HCT116 (cell line): ENCODE measurements at regions not wholly inside any gene's neighbourhood (a gene's known extent, or its start where the extent isn't known, plus 50 kb on each side); places are given as distances from the start of the nearest gene placed in this dataset.

ENCODE experiments used
- ATAC-seq: fragments of 200-7000 bp; cut with Tn5 transposase; 2 replicates; pipeline ENCODE4 v1.9.1; 2020; ENCODE audit warnings: mild to moderate bottlenecking, moderate library complexity
- BruUV-seq: library from RNA; stranded (reverse); fragments of 400-500 nt; replicated peaks from 2 replicates; lab custom pipeline; 2021; lab: Mats Ljungman, UMichigan
- CTCF ChIA-PET: fragments of 300-600 bp; sonication (Branson Sonifier 250); formaldehyde crosslinking; loops from one replicate; lab custom pipeline; 2021; ENCODE audit warnings: antibody characterized with exemption; lab: Charles Lee
- POLR2A ChIA-PET: fragments of 300-600, 350-600 bp; sonication (Branson Sonifier 250); formaldehyde crosslinking; loops from one replicate; lab custom pipeline; 2021; ENCODE audit warnings: antibody characterized with exemption; lab: Charles Lee
- RAD21 ChIA-PET, 2 experiments: fragments of 300-600 bp; sonication (Branson Sonifier 250); formaldehyde crosslinking; loops; one replicate each; lab custom pipeline; 2023; ENCODE audit warnings: low total read pairs in 2 of 2; ENCODE audit not compliant: uncharacterized antibody in 2 of 2, unreplicated experiment in 2 of 2, low non-redundant PET in 1 of 2; lab: Charles Lee
- DNase-seq: peaks from one replicate; pipeline ENCODE4 v3.0.0-alpha.2; 2010; ENCODE audit warnings: low read depth, low spot score
- H2AFZ ChIP-seq: fragments of 200-600 bp; shearing (Covaris generic), sonication (generic); 2 replicates; pipeline ENCODE4 v1.6.1; 2017; ENCODE audit warnings: low read depth, mixed run types, mixed read lengths, antibody characterized with exemption, low read length; ENCODE audit not compliant: poor library complexity, severe bottlenecking
- H3K27ac ChIP-seq: 2 replicates; pipeline ENCODE4 v1.5.1; 2012; ENCODE audit warnings: low read depth, low read length
- H3K27me3 ChIP-seq: fragments of 200-600 bp; sonication (generic); 2 replicates; pipeline ENCODE4 v1.6.1; 2016; ENCODE audit warnings: mixed run types, low read length, mixed read lengths; ENCODE audit not compliant: insufficient read depth
- H3K36me3 ChIP-seq, 2 experiments: fragments of 200-500 bp in 1 of 2; fragments of 200-600 bp in 1 of 2; sonication (Bioruptor generic) in 1 of 2; sonication (generic) in 1 of 2; 2 replicates each; pipeline versions ENCODE4 v1.5.1 to v1.6.1; 2014 to 2016; ENCODE audit warnings: low read length in 2 of 2, inconsistent platforms in 1 of 2, mixed read lengths in 1 of 2, mixed run types in 1 of 2; ENCODE audit not compliant: insufficient read depth in 2 of 2, control insufficient read depth in 1 of 2
- H3K4me1 ChIP-seq, 2 experiments: fragments of 200-600 bp in 1 of 2; sonication (generic) in 1 of 2; 2 replicates each; pipeline versions ENCODE4 v1.5.1 to v1.6.1; 2012 to 2017; ENCODE audit warnings: low read length in 2 of 2, inconsistent platforms in 1 of 2, mild to moderate bottlenecking in 1 of 2, mixed read lengths in 1 of 2, mixed run types in 1 of 2, moderate library complexity in 1 of 2; ENCODE audit not compliant: insufficient read depth in 2 of 2, control insufficient read depth in 1 of 2
- H3K4me2 ChIP-seq: fragments of 200-600 bp; sonication (generic); 2 replicates; pipeline ENCODE4 v1.6.1; 2017; ENCODE audit warnings: mixed run types, low read length, mixed read lengths
- H3K4me3 ChIP-seq, 2 experiments: fragments of 200-600 bp in 1 of 2; sonication (generic) in 1 of 2; replicated peaks in 1 of 2; 2 replicates each; pipeline ENCODE4 v1.5.1; 2011 to 2016; ENCODE audit warnings: low read length in 2 of 2, control low read depth in 1 of 2, low read depth in 1 of 2, mild to moderate bottlenecking in 1 of 2, mixed read lengths in 1 of 2, mixed run types in 1 of 2
- H3K79me2 ChIP-seq: fragments of 200-600 bp; sonication (generic); 2 replicates; pipeline ENCODE4 v1.6.1; 2017; ENCODE audit warnings: mild to moderate bottlenecking, mixed run types, low read length, moderate library complexity, mixed read lengths; ENCODE audit not compliant: insufficient read depth
- H3K9ac ChIP-seq: fragments of 200-600 bp; sonication (generic); 2 replicates; pipeline ENCODE4 v1.6.1; 2016; ENCODE audit warnings: low read length, mixed read lengths
- H3K9me2 ChIP-seq: fragments of 200-600 bp; sonication (generic), shearing (Covaris generic); 2 replicates; pipeline ENCODE4 v1.6.1; 2017; ENCODE audit warnings: mixed run types, mild to moderate bottlenecking, moderate library complexity; ENCODE audit not compliant: insufficient read depth
- H3K9me3 ChIP-seq, 2 experiments: fragments of 200-500 bp in 1 of 2; fragments of 200-600 bp in 1 of 2; sonication (Bioruptor generic) in 1 of 2; sonication (generic) in 1 of 2; 2 replicates each; pipeline ENCODE4 v1.6.1; 2014 to 2017; ENCODE audit warnings: low read length in 2 of 2, mixed read lengths in 2 of 2, inconsistent platforms in 1 of 2, low read depth in 1 of 2, mild to moderate bottlenecking in 1 of 2, mixed run types in 1 of 2, moderate library complexity in 1 of 2; ENCODE audit not compliant: control insufficient read depth in 1 of 2, insufficient read depth in 1 of 2
- H4K20me1 ChIP-seq: fragments of 200-600 bp; sonication (generic), shearing (Covaris generic); 2 replicates; pipeline ENCODE4 v1.6.1; 2017; ENCODE audit warnings: mixed run types, mild to moderate bottlenecking, moderate library complexity; ENCODE audit not compliant: insufficient read depth
- CBX3 ChIP-seq: IDR thresholded peaks from 2 replicates; pipeline ENCODE4 v1.6.1; 2012; ENCODE audit warnings: low read depth
- CTCF ChIP-seq, 3 experiments: fragments of 200-600 bp in 1 of 3; sonication (generic) in 1 of 3; IDR thresholded peaks in 2 of 3; conservative IDR thresholded peaks in 1 of 3; 2 replicates each; pipeline ENCODE4 v1.5.1; 2012 to 2017; ENCODE audit warnings: low read depth in 2 of 3, low read length in 2 of 3, antibody characterized with exemption in 1 of 3, borderline replicate concordance in 1 of 3, control low read depth in 1 of 3, mild to moderate bottlenecking in 1 of 3, mixed read lengths in 1 of 3, mixed run types in 1 of 3, moderate library complexity in 1 of 3; ENCODE audit not compliant: insufficient read depth in 1 of 3
- EZH2phosphoT487 ChIP-seq: fragments of 200-600 bp; IDR thresholded peaks from 2 replicates; pipeline ENCODE4 v1.6.1; 2018; ENCODE audit warnings: antibody characterized with exemption, borderline replicate concordance
- FOSL1 ChIP-seq: IDR thresholded peaks from 2 replicates; pipeline ENCODE4 v1.6.1; 2012; ENCODE audit warnings: low read depth
- POLR2AphosphoS5 ChIP-seq: IDR thresholded peaks from 2 replicates; pipeline ENCODE4 v1.6.1; 2011; ENCODE audit warnings: mild to moderate bottlenecking, low read depth, low read length, moderate library complexity
- RAD21 ChIP-seq: IDR thresholded peaks from 2 replicates; pipeline ENCODE4 v1.6.1; 2012; ENCODE audit warnings: low read depth, mild to moderate bottlenecking
- REST ChIP-seq: IDR thresholded peaks from 2 replicates; pipeline ENCODE4 v1.6.1; 2012; ENCODE audit warnings: low read depth
- SIN3A ChIP-seq: IDR thresholded peaks from 2 replicates; pipeline ENCODE4 v1.6.1; 2012; ENCODE audit warnings: low read depth
- TCF7L2 ChIP-seq: IDR thresholded peaks from 2 replicates; pipeline ENCODE4 v1.7.0; 2011; ENCODE audit warnings: borderline replicate concordance, inconsistent platforms; ENCODE audit not compliant: insufficient read depth, insufficient read length; ENCODE audit errors: extremely low read depth
- YY1 ChIP-seq: IDR thresholded peaks from 2 replicates; pipeline ENCODE4 v1.6.1; 2011; ENCODE audit warnings: low read length, low read depth, moderate library complexity, mild to moderate bottlenecking; ENCODE audit not compliant: insufficient replicate concordance; ENCODE audit errors: extremely low read depth
- intact Hi-C: fragments of 100-400 bp; cut with micrococcal nuclease; formaldehyde crosslinking; loops from 2 replicates; pipeline ENCODE4 v1.10.0; 2022
- TF ChIP-seq, protein P1 (sequence below): IDR thresholded peaks from 2 replicates; pipeline ENCODE4 v1.6.1; 2012

DNA sequence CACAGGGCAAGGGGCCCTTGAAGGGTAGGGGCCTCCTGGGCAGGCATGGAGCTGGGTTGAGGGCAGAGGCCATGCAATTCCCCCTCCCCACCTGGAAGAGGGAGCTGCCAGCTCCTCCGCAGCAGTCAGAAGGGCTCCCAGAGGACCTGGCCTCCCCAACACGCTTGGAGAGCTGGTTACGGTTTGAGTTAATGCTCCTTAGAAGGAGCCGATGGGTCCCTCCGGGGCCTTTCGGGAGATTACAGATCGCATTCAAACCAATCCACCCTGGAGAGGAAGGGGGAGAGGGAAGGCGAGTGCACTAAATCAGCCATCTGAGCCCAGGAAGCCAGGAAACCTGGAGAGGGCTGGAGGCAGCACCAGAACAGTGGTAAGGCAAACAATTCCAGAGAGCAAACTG, 106.3 kb upstream of the CSF3R start (continued):
- no peak for TF ChIP-seq TCF7L2

DNA sequence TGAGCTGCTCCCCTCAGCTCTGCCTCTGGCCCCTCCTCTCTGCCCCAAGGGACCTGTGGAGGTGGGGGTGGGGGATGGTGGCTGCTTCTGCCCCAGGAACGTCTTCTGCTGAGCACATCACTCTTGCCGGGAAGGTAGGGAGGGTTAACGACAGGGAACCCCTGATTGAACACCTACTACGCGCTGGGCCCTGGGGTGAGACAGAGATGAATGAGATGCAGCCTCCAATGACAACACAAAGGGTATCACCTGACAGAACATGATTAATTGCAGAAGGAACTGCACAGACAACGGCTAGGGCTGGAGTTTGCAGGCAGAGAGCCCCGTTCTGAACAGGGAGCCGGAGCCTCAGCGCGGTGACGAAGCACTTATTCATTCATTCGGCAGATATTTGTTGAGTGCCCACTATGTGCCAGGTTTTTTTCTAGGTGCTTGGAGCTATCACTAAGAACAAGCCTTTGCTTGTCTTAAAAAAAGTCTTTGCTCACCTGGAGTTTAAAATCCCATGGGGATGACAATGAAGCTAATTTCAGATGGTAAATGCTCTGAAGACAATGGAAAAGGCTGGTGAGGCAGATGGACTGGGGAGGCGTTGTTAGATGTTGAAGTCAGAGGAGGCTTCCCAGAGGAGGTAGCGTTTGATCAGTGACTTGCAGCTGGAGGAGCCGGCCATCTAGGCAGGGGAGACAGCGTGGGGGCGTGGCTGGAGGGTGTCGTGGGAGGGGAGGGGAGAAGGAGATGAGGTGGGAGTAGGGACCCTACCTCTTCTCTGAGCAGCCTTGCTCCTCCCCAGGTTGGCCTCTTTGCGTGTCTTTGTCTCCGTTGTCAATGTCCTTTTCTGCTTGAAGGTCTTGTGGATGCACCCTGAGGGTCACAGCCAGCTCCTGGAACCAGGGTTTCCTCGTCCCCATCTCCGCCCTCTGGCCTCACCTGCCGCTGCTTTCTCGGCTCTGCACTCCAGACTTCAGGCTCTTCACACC, 103.1 kb upstream of the CSF3R start:
- H3K9ac ChIP-seq: no peak overlapping the region
- H3K27ac ChIP-seq: no peak overlapping the region
- no peaks in the 10 kb centered on the region for H3K79me2 ChIP-seq
- H2AFZ ChIP-seq: no peak overlapping the region
- ChIA-PET CTCF (no interaction called here), POLR2A (no interaction called here), RAD21 (no interaction called here)
- H4K20me1 ChIP-seq: no peaks in the 10 kb centered on the region
- intact Hi-C loops: no loop called here
- H3K4me3 ChIP-seq: no peak overlapping the region
- TF ChIP-seq EZH2phosphoT487 (no peak), SIN3A (no peak), YY1 (no peak), CTCF (IDR thresholded peaks at IDR 0.05 in 2 of 3, conservative IDR thresholded peaks at IDR 0.05 in 1 of 3; ENCODE audit: borderline replicate concordance in 1 of 3, insufficient read depth in 1 of 3, low read depth in 2 of 3, low read length in 2 of 3) (no peak), REST (no peak), FOSL1 (no peak), POLR2AphosphoS5 (no peak), TCF7L2 (no peak), CBX3 (no peak), RAD21 (no peak)
- TF ChIP-seq, protein P1, sequence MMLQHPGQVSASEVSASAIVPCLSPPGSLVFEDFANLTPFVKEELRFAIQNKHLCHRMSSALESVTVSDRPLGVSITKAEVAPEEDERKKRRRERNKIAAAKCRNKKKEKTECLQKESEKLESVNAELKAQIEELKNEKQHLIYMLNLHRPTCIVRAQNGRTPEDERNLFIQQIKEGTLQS: no peak
- no peaks in the 10 kb centered on the region for H3K36me3 ChIP-seq
- BruUV-seq: no TSS peak
- DNase-seq: no peak
- H3K4me2 ChIP-seq: no peak overlapping the region
- ATAC-seq: no peak
- H3K4me1 ChIP-seq: peaks cover 0 to 5% of the 10 kb centered on the region in 2 experiments; a peak in 1 of 4 replicates
- H3K9me2 ChIP-seq: no peaks in the 10 kb centered on the region
- no peaks in the 10 kb centered on the region for H3K27me3 ChIP-seq
- H3K9me3 ChIP-seq: no peaks in the 10 kb centered on the region
